Stimulated activated CD4-positive, alpha-beta T cell treated with anti-CD3 and anti-CD28 coated beads, Interleukin-12 subunit alpha, Interleukin-12 subunit beta, amount 100 ng/mL, for 24 hours (primary cell): ENCODE measurements at regions not wholly inside any gene's neighbourhood (a gene's known extent, or its start where the extent isn't known, plus 50 kb on each side); places are given as distances from the start of the nearest gene placed in this dataset.
A peak's percentile ranks its signal among the peaks of the same experiment; 100 is the strongest.
"Not testable (repeated sequence)": the region's sequence is repeated elsewhere in the genome, so short reads cannot be mapped to it uniquely, and the experiment has no call there.

Source experiments
- DNase-seq, 2 experiments: peaks; one replicate each; pipeline ENCODE4 v3.0.0-alpha.2; 2020; ENCODE audit warnings: low read depth in 2 of 2

GRCh38 chr9:41754822-41755221, 374.4 kb downstream of the CNTNAP3B start:
- not testable (repeated sequence) for DNase-seq

- DNase-seq, result not testable (repeated sequence)
These were observed 374.8 kb downstream of the CNTNAP3B start for GRCh38 chr9:41754403-41754802.

DNA sequence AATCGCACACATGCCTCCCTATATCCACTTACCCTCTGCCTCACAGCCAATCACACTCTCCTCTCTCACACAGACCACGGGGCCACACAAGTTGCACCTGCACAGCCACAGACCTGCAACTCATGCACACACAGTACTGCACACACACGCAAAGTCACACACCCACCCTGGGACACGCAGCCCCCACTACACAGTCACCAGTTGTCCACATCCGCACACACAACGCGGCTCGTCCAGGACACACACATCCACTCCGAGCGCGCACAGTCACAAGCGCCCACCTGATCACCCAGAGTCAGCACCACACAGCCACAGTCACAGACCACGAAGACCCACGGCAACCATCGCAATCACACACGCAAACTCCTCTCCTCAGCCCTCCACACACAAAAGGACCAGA, 387.3 kb downstream of the CNTNAP3B start:
- not testable (repeated sequence) for DNase-seq

DNA sequence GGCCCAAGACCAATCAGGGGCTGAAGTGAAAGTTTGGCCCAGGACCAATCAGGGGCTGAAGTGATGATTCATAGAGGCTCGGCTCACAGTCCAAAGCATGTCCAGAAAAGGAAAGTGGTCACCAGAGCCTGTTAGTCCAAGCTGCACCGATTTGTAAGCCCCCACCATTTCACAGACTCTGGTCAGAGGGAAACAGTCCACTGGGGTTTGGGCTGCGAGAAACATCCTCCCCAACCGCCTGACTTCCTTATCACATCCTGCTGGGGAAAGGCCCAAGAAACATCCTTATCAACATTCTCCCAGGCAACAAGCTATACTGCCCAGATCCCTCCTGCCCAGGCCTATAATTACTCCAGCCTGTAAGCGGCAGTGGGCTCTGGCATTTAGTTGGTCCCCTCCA, 388.1 kb downstream of the CNTNAP3B start:
- not testable (repeated sequence) for DNase-seq

GRCh38 chr9:41738681-41739080, 390.5 kb downstream of the CNTNAP3B start:
- DNase-seq, result not testable (repeated sequence)

- not testable (repeated sequence) for DNase-seq
These were observed 430.0 kb downstream of the CNTNAP3B start for GRCh38 chr9:41699190-41699589.

- not testable (repeated sequence) for DNase-seq
These were observed 432.1 kb downstream of the CNTNAP3B start for GRCh38 chr9:41697080-41697479.

DNA sequence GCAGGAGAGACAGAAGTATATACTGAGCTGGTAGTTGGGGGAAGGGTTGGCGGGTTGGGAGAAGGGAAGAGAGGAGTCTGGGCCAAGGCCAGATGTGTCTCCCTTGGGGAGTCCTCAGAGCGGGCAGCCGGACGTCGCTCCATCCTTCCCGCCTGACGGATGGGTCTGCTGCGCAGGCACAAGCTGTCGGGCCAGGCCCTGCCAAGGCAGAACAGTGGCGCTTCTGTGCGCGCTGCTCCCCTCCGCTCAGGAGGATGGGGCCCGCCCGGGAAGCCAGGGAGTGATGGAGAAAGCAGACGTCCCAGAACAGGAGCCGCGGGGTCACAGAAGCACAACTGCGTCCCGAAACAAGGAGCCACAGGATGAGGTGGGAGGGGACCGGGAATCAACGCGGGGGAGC, 449.9 kb downstream of the CNTNAP3B start:
- not testable (repeated sequence) for DNase-seq

- DNase-seq, result not testable (repeated sequence)
These were observed 465.7 kb downstream of the CNTNAP3B start for GRCh38 chr9:41663497-41664036.

DNA sequence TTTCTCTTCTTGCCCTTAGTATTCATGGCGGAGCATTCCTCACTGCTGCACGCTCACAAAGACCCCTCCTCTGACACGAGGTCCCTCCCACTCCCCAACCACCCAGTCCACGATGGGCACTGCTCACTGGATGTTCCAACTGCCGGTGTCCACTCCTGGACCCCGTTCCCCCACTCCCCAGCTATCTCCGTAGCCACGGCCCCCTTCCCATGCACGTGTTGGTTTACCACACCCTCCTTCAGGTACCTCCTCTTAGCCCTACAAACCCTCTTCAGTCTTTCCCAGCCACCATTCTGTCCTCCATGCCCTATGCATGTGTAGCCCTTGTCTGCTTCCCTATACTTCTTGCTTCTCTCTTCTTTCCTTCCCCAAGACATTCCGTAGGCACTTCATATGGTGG, 469.6 kb upstream of the ZNG1F start:
- not testable (repeated sequence) for DNase-seq

DNA sequence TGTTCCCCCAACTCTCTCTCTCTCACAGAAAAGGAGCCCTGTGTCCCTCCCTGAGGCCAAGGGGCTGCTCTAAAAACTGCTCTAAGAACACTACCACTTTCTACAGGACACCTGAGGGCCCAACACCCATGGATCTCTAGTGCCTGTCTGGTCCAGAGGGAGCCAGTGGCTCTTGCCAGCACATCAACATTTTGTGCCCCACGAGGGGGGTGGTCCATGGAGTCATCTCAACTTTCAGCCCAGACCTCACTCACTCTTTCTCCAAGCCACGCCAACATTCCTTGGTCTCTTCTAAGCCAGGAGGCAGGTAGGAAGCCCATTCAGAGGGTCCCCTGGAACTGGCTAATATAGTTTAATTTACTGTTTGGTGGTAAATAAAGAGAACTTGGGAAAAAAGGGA, 469.0 kb upstream of the ZNG1F start:
- DNase-seq, result not testable (repeated sequence)

DNA sequence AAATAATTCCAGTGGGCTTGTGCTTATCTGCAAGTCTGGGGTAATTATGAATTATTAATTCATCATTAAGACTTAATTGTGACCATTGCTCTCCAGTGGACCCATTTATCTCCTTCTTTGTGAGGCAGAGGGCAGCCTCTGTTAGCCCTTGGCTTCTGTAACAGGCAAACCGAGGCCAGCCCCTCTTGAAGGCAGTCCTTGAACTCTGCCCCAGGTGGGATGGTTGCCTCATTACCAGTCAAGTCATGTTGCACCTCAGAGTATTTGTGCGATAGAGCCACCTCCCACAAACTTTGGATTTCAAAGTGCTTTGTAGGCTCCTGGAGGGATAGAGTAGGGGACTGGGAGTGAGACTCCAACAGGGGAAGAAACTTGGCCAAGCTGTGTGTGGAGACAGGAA, 468.0 kb upstream of the ZNG1F start:
- not testable (repeated sequence) for DNase-seq

DNA sequence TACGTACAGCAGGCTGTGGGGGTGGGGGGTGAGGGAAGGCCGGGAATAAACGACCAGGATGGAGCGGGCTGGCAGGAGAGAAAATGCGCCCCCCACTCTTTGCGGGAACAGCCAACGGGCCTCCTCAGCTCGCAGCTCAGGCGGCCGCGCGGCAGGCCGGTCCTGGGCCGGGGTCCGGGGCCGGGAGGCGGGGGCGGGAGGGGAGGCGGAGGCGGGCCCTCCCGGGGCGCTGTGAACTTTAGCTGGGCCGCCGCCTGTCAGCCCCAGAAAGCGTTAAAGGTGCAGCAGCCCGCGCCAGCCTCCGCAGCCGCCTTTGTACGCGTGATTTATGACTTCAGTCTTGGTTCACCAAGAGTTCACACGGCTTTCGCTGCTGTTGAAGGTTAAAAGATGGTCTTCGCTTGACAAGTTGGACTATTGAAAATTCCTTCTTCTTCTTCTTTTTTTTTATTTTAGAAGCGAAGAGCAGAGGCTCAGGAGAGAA, 466.0 kb upstream of the ZNG1F start:
- DNase-seq, result not testable (repeated sequence)

DNA sequence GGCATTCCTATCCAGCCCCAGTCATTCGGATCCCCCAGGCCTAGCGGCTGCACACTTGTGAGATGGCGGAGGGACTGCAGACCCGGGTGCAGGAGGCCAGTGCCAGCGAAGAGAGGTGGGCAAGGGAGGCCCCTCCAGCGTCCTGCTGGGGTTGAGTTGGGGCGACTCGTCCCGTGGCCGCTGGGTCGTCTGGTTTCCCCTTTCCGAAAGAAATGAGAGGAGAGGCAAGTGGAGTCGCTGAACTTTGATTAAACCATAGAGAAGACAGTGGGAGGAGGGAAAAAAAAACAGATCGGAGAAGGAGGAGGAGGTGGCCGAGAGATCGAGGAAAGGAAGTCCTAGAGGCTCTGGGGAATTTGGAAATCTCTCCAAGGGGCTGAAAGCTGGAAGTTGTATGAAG, 465.2 kb upstream of the ZNG1F start:
- not testable (repeated sequence) for DNase-seq

DNA sequence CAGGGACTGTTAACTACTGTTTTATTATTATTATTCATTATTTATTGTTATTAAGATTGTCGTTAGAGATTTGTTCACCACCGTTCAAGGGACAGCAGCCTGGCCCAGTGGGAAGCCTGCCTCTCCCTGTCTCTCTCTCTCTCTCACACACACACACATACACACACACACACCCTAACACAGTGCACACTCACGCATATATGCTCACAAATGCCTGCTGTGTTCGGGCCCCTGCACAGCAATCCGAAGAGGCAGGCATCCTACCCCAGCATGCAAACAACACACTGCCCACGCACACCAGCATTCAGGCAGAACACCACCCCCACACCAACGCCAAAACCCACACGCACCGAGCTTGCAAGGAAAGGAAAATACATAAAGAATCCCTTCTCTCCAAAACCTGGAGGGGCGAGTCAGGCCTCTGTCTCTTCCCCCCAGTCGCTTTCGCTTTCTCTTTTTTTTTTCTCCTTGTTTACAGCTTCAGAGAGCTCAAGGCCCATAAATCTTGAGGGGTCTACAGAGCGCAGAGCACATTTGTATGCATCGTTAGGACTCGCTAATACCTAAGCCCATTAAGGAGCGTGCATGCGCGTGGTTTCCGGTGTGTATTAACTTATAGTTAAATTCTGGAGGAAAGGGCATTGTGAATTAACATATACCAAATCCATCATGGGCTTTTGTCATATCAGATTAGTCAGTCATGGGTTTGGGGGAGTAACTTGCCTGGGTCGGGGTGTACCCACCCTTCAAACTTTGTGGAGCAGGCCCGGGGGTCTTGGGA, 464.6 kb upstream of the ZNG1F start:
- not testable (repeated sequence) for DNase-seq

DNA sequence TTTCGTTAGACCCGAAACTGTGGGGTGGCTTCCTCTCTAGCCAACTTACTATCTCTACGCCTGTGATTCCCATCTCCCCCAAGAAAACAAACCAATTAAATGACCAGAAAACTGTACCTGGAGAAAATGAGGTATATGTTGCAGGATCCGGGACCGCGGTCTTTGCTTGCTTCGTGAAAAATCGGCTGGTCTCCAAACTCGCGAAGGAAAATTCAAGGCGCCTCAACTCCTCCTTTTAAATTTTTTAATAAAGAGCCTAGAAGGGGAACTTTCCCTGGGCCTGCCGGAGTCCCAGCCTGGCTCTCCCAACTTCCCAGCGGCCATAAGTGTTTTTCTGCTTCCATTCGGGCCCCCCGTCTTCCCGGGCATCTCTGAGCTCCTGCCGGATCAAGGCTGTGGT, 463.7 kb upstream of the ZNG1F start:
- DNase-seq, result not testable (repeated sequence)

DNA sequence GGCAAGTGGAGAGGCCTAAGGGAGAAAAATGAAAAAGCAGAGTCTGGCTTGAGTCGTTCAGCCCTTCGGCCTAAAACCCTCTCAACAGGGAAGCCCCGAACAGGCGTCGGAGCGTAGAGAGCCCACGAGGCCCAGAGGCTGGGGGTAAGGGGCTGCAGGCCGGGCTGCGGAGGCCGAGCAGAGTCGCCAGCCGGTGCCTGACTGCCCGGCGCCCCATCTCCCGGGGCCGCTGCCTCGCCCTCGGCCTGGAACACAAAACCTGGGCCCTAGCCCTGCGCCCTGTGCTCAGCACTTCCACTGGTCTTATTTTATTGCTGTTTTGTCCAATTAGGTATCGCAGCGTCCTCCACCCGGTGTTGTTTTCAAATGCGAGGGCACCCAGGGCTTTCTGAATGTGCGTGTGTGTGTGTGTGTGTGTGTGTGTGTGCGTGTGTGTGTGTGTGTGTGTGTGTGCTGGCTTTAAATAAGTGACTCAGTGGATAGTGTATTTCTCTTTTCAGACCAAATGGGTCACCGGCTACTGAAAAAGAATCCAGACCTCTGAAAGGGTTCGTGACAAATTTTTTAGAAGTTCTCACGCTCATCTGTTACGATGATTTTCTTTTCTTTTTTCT, 463.1 kb upstream of the ZNG1F start:
- not testable (repeated sequence) for DNase-seq

DNA sequence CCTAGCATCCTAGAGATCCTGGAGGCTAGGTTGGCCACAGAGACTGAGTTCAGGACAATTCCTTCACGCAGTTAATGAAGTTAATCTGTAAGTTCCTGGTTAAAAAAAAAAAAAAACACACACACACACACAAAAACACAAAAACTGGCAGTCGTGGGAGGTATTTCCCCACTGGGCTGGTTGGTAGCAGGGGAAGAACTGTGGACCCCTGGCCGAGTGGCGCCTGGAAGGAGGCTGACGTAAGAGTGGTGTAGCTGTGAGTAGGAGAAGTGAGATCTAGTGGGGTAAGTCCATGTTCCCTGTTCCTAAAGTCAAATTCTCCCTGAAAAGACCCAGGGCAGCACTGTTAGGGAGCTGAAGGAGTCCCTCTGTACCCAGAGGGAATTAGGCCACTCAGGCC, 461.0 kb upstream of the ZNG1F start:
- not testable (repeated sequence) for DNase-seq

GRCh38 chr9:41648564-41648963, 459.4 kb upstream of the ZNG1F start:
- DNase-seq, result not testable (repeated sequence)

DNA sequence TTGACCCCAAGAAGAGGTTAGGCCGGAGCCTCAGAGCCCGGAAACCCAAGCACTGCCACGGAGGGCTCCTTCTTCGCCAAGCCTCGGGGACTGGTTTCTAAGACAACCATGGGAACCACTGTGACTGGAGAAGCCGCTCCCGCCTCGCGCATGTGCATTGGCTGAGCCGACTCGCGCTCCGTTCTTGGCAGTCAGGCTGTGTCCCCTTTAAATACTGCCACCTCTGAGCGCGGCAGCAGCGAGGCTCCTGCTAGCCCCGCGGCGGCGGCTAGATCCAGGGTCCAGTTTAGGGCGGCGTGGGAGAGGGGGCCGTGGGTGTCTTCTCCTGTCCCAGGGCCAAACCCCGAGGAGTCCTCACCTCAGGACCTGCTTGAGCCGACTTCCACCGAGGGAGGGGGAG, 457.1 kb upstream of the ZNG1F start:
- DNase-seq, result not testable (repeated sequence)

- DNase-seq, result peak; percentile 34 to 38
These were observed 454.6 kb upstream of the ZNG1F start for GRCh38 chr9:41643571-41644279.

- not testable (repeated sequence) for DNase-seq
These were observed 444.6 kb upstream of the ZNG1F start for GRCh38 chr9:41633726-41634125.
